Glutamatergic neuron (in vitro differentiated cells): ENCODE measurements at regions not wholly inside any gene's neighbourhood (a gene's known extent, or its start where the extent isn't known, plus 50 kb on each side); places are given as distances from the start of the nearest gene placed in this dataset.

Source experiments
- DNase-seq: peaks from one replicate; pipeline ENCODE4 v3.0.0; 2022
- H3K27ac Mint-ChIP-seq: one replicate; pipeline ENCODE4 v1.8.0; 2020; ENCODE audit warnings: mild to moderate bottlenecking, mixed read lengths, inconsistent platforms; ENCODE audit not compliant: unreplicated experiment
- H3K27me3 Mint-ChIP-seq: one replicate; pipeline ENCODE4 v1.8.0; 2020; ENCODE audit warnings: mild to moderate bottlenecking, moderate library complexity, mixed read lengths, inconsistent platforms; ENCODE audit not compliant: unreplicated experiment
- H3K36me3 Mint-ChIP-seq: one replicate; pipeline ENCODE4 v1.8.0; 2020; ENCODE audit warnings: mild to moderate bottlenecking, mixed read lengths, inconsistent platforms; ENCODE audit not compliant: unreplicated experiment
- H3K4me1 Mint-ChIP-seq: one replicate; pipeline ENCODE4 v1.8.0; 2020; ENCODE audit warnings: mild to moderate bottlenecking, low read depth, mixed read lengths, inconsistent platforms; ENCODE audit not compliant: unreplicated experiment
- H3K4me3 Mint-ChIP-seq: one replicate; pipeline ENCODE4 v1.8.0; 2020; ENCODE audit warnings: mild to moderate bottlenecking, mixed read lengths, inconsistent platforms; ENCODE audit not compliant: unreplicated experiment
- H3K9me3 Mint-ChIP-seq: one replicate; pipeline ENCODE4 v1.8.0; 2020; ENCODE audit warnings: mild to moderate bottlenecking, moderate library complexity, mixed read lengths, inconsistent platforms; ENCODE audit not compliant: unreplicated experiment
- TF ChIP-seq, protein P1 (sequence below): fragments of 200-600 bp; sonication (generic); IDR thresholded peaks from one replicate; pipeline ENCODE4 v1.5.0; 2021; ENCODE audit not compliant: partially characterized antibody, unreplicated experiment

GRCh38 chr11:42337786-42338455, 878.5 kb upstream of the LRRC4C start:
- no peaks in the 10 kb centered on the region for H3K27me3 Mint-ChIP-seq
- peaks cover 1% of the 10 kb centered on the region for H3K9me3 Mint-ChIP-seq
- TF ChIP-seq, protein P1, sequence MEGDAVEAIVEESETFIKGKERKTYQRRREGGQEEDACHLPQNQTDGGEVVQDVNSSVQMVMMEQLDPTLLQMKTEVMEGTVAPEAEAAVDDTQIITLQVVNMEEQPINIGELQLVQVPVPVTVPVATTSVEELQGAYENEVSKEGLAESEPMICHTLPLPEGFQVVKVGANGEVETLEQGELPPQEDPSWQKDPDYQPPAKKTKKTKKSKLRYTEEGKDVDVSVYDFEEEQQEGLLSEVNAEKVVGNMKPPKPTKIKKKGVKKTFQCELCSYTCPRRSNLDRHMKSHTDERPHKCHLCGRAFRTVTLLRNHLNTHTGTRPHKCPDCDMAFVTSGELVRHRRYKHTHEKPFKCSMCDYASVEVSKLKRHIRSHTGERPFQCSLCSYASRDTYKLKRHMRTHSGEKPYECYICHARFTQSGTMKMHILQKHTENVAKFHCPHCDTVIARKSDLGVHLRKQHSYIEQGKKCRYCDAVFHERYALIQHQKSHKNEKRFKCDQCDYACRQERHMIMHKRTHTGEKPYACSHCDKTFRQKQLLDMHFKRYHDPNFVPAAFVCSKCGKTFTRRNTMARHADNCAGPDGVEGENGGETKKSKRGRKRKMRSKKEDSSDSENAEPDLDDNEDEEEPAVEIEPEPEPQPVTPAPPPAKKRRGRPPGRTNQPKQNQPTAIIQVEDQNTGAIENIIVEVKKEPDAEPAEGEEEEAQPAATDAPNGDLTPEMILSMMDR: no peak
- H3K4me1 Mint-ChIP-seq: no peaks in the 10 kb centered on the region
- no peak overlapping the region for H3K4me3 Mint-ChIP-seq
- H3K36me3 Mint-ChIP-seq: peaks cover 7% of the 10 kb centered on the region
- H3K27ac Mint-ChIP-seq: no peak overlapping the region
- DNase-seq: no peak

DNA sequence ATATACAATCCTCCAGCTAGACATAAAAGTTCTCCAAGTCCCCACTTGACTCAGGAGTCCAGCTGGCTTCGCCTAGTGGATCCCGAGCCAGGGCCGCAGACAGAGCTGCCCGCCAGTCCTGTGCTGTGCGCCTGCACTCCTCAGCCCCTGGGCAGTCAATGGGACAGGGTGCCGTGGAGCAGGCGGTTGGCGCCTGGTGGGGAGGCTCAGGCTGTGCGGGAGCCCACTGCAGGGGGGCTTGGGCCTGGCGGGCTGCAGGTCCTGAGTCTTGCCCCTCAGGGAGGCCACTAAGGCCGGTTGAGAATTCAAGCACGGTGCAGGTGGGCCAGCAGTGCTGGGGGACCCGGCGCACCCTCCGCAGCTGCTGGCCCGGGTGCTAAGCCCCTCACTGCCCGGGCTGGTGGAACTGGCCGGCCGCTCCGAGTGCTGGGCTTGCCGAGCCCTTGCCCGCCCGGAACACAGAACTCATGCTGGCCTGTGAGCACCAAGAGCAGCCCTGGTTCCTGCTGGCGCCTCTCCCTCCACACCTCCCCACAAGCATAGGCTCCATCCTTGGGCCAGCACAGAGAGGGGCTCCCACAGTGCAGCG, 884.8 kb upstream of the LRRC4C start:
- Mint-ChIP-seq H3K9me3 (no peaks in the 10 kb centered on the region), H3K27me3 (no peaks in the 10 kb centered on the region), H3K4me3 (no peak overlapping the region), H3K4me1 (no peaks in the 10 kb centered on the region), H3K27ac (no peak overlapping the region), H3K36me3 (no peaks in the 10 kb centered on the region)
- DNase-seq: no peak
- TF ChIP-seq, protein P1: no peak

DNA sequence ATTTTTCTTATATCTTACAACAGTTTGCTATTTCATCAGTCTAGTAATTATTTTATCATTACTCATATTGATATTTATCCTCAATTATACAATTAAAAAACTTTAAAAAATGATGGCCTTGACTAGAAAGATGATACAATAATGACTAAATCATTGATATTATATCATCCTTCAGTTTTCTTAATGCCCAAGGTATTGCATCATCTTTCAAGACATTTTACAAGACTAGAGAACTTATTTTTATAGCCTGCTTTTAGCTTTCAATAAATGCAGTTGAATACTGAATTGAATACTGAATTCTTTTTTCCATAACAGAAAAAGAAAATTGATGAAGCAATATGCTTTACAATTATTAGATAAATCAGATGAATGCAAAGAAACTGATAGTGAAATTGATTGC, 886.5 kb upstream of the LRRC4C start:
- H3K36me3 Mint-ChIP-seq: no peaks in the 10 kb centered on the region

GRCh38 chr11:42363701-42364100, 904.2 kb upstream of the LRRC4C start:
- Mint-ChIP-seq H3K36me3 (no peaks in the 10 kb centered on the region), H3K27me3 (no peaks in the 10 kb centered on the region), H3K9me3 (no peaks in the 10 kb centered on the region), H3K27ac (no peak overlapping the region), H3K4me3 (no peak overlapping the region), H3K4me1 (no peaks in the 10 kb centered on the region)
- TF ChIP-seq, protein P1: no peak
- no peak for DNase-seq

More for the DNA sequence above, 886.5 kb upstream of the LRRC4C start:
- no peaks in the 10 kb centered on the region for H3K9me3 Mint-ChIP-seq
- TF ChIP-seq, protein P1: no peak
- no peaks in the 10 kb centered on the region for H3K4me1 Mint-ChIP-seq
- no peak for DNase-seq
- H3K27ac Mint-ChIP-seq: no peak overlapping the region
- H3K4me3 Mint-ChIP-seq: no peak overlapping the region
- no peaks in the 10 kb centered on the region for H3K27me3 Mint-ChIP-seq

GRCh38 chr11:42390116-42390515, 921.7 kb upstream of the API5 start:
- TF ChIP-seq, protein P1: no peak
- no peak for DNase-seq
- H3K27ac Mint-ChIP-seq: no peak overlapping the region

More at GRCh38 chr11:42390116-42390515, 921.7 kb upstream of the API5 start:
- Mint-ChIP-seq H3K4me1 (no peaks in the 10 kb centered on the region), H3K36me3 (no peaks in the 10 kb centered on the region), H3K9me3 (peaks cover 1% of the 10 kb centered on the region), H3K27me3 (peaks cover 2% of the 10 kb centered on the region), H3K4me3 (no peak overlapping the region)
